ENCODE measurements at regions not wholly inside any gene's neighbourhood (a gene's known extent, or its start where the extent isn't known, plus 50 kb on each side); places are given as distances from the start of the nearest gene placed in this dataset.

- no peak for TF ChIP-seq CTCF (IDR thresholded peaks at IDR 0.05; ENCODE audit: insufficient read depth, low read length)
- no peak for DNase-seq (ENCODE audit: low read depth)
- no peak overlapping the region for H3K4me3 ChIP-seq (ENCODE audit: low read depth, low read length)
Observed at GRCh38 chr9:78939311-78940065, 632.3 kb upstream of the TLE4 start.

- DNase-seq (ENCODE audit: low read depth), result no peak
Observed at GRCh38 chr9:78940121-78940855, 631.5 kb upstream of the TLE4 start.

GRCh38 chr9:78954286-78954685 lies 617.5 kb upstream of the TLE4 start:
- peak; percentile 9 for DNase-seq (ENCODE audit: low read depth)
- H3K4me3 ChIP-seq (ENCODE audit: low read depth, low read length), result no peak overlapping the region
- no peak for TF ChIP-seq CTCF (IDR thresholded peaks at IDR 0.05; ENCODE audit: insufficient read depth, low read length)

More at GRCh38 chr9:78940121-78940855, 631.5 kb upstream of the TLE4 start:
- TF ChIP-seq CTCF (IDR thresholded peaks at IDR 0.05; ENCODE audit: insufficient read depth, low read length), result no peak
- H3K4me3 ChIP-seq (ENCODE audit: low read depth, low read length), result no peak overlapping the region

- DNase-seq (ENCODE audit: low read depth), result no peak
- TF ChIP-seq CTCF (IDR thresholded peaks at IDR 0.05; ENCODE audit: insufficient read depth, low read length), result no peak
- H3K4me3 ChIP-seq (ENCODE audit: low read depth, low read length), result no peak overlapping the region
Observed at GRCh38 chr9:78958892-78959291, 612.9 kb upstream of the TLE4 start.

- no peak overlapping the region for H3K4me3 ChIP-seq (ENCODE audit: low read depth, low read length)
- DNase-seq (ENCODE audit: low read depth), result no peak
- TF ChIP-seq CTCF (IDR thresholded peaks at IDR 0.05; ENCODE audit: insufficient read depth, low read length), result no peak
Observed at GRCh38 chr9:78962156-78962555, 609.6 kb upstream of the TLE4 start.

GRCh38 chr9:78963911-78964310 lies 607.9 kb upstream of the TLE4 start:
- H3K4me3 ChIP-seq (ENCODE audit: low read depth, low read length), result no peak overlapping the region
- DNase-seq (ENCODE audit: low read depth), result no peak
- no peak for TF ChIP-seq CTCF (IDR thresholded peaks at IDR 0.05; ENCODE audit: insufficient read depth, low read length)

Data from fibroblast of the aortic adventitia (primary cell).